K562 (cell line): ENCODE measurements at regions not wholly inside any gene's neighbourhood (a gene's known extent, or its start where the extent isn't known, plus 50 kb on each side); places are given as distances from the start of the nearest gene placed in this dataset.

Experiments
- ATAC-seq: fragments of 200-7000 bp; cut with Tn5 transposase; 3 replicates; pipeline ENCODE4 v1.9.1; 2020; ENCODE audit warnings: moderate library complexity
- BruUV-seq: library from RNA; stranded (reverse); fragments of 400-500 nt; replicated peaks from 2 replicates; lab custom pipeline; 2021; lab: Mats Ljungman, UMichigan
- CTCF ChIA-PET: fragments of 300-600 bp; formaldehyde crosslinking; extraction: SDS; loops from one replicate; lab custom pipeline; 2021; ENCODE audit warnings: low intra/inter-chr PET ratio; lab: Yijun Ruan, JAX
- POLR2A ChIA-PET: fragments of 300-600, 350-650 bp; sonication (Branson Sonifier 250); formaldehyde crosslinking; extraction: SDS; loops from one replicate; lab custom pipeline; 2021; ENCODE audit warnings: antibody characterized with exemption, inconsistent platforms; lab: Yijun Ruan, JAX
- DNase-seq, 4 experiments: peaks; one replicate each; pipeline versions ENCODE4 v3.0.0 to v3.0.0-alpha.2; 2011 to 2018; ENCODE audit warnings: low spot score in 3 of 4, mixed read lengths in 3 of 4; ENCODE audit errors: extremely low read depth in 1 of 4
- FAIRE-seq: peaks from 2 replicates; lab custom pipeline; 2011; peaks lifted over from hg19 to GRCh38; lab: Jason Lieb, UNC
- H2AFZ ChIP-seq: 2 replicates; pipeline ENCODE4 v1.6.0; 2011; ENCODE audit warnings: low read depth, low read length, control low read depth, inconsistent platforms
- H3K27ac ChIP-seq: fragments of 200-600 bp; 3 replicates; pipeline ENCODE4 v1.8.0; 2011; ENCODE audit warnings: low read depth, mild to moderate bottlenecking, control low read depth, inconsistent platforms, low read length, moderate library complexity, mixed read lengths; ENCODE audit errors: extremely low read depth
- H3K27me3 ChIP-seq, 2 experiments: fragments of 300-600 bp in 1 of 2; 2 replicates in 1 of 2; 3 replicates in 1 of 2; pipeline versions ENCODE4 v1.6.0 to v1.8.0; 2011; ENCODE audit warnings: inconsistent platforms in 2 of 2, low read length in 2 of 2, mild to moderate bottlenecking in 1 of 2, mixed read lengths in 1 of 2, moderate library complexity in 1 of 2; ENCODE audit not compliant: control insufficient read depth in 2 of 2, insufficient read depth in 2 of 2
- H3K36me3 ChIP-seq: fragments of 300-600 bp; 3 replicates; pipeline ENCODE4 v1.8.0; 2011; ENCODE audit warnings: mild to moderate bottlenecking, low read length, inconsistent platforms; ENCODE audit not compliant: control insufficient read depth, insufficient read depth
- H3K4me1 ChIP-seq, 2 experiments: fragments of 200-600 bp in 1 of 2; replicated peaks in 1 of 2; 2 replicates in 1 of 2; 3 replicates in 1 of 2; pipeline versions ENCODE4 v1.5.1 to v1.8.0; 2011; ENCODE audit warnings: inconsistent platforms in 2 of 2, low read length in 2 of 2, mild to moderate bottlenecking in 1 of 2, mixed read lengths in 1 of 2, moderate library complexity in 1 of 2; ENCODE audit not compliant: control insufficient read depth in 2 of 2, insufficient read depth in 2 of 2
- H3K4me2 ChIP-seq: 2 replicates; pipeline ENCODE4 v1.6.1; 2011; ENCODE audit warnings: low read length, control low read depth, inconsistent platforms, mixed read lengths; ENCODE audit not compliant: insufficient read depth
- H3K4me3 ChIP-seq: fragments of 200-600 bp; sonication (generic), shearing (Covaris generic); 2 replicates; pipeline ENCODE4 v1.5.1; 2016; ENCODE audit warnings: control low read depth, inconsistent platforms
- H3K79me2 ChIP-seq: fragments of 200-600 bp; 3 replicates; pipeline ENCODE4 v1.8.0; 2011; ENCODE audit warnings: low read length, inconsistent platforms; ENCODE audit not compliant: control insufficient read depth, insufficient read depth
- H3K9ac ChIP-seq, 2 experiments: 2 replicates each; pipeline versions ENCODE4 v1.6.0 to v1.6.1; 2011; ENCODE audit warnings: low read depth in 2 of 2, low read length in 2 of 2, control low read depth in 1 of 2, inconsistent platforms in 1 of 2, mild to moderate bottlenecking in 1 of 2, mixed read lengths in 1 of 2; ENCODE audit not compliant: insufficient read depth in 1 of 2
- H3K9me1 ChIP-seq: one replicate; pipeline ENCODE4 v1.6.0; 2011; ENCODE audit warnings: inconsistent platforms, mild to moderate bottlenecking, low read length, moderate library complexity; ENCODE audit not compliant: control insufficient read depth, insufficient read depth
- H3K9me3 ChIP-seq: replicated peaks from 2 replicates; pipeline ENCODE4 v1.5.1; 2011; ENCODE audit warnings: low read depth, low read length, inconsistent platforms; ENCODE audit not compliant: control insufficient read depth, insufficient read depth
- H4K20me1 ChIP-seq: replicated peaks from 2 replicates; pipeline ENCODE4 v1.6.1; 2011; ENCODE audit warnings: low read length, inconsistent platforms, mixed read lengths; ENCODE audit not compliant: control insufficient read depth, insufficient read depth
- CBX1 ChIP-seq: sonication (generic); IDR thresholded peaks from 2 replicates; pipeline ENCODE4 v1.6.1; 2016; ENCODE audit warnings: antibody characterized with exemption, low read depth, mild to moderate bottlenecking
- ESRRB ChIP-seq: fragments of 250-450 bp; sonication (Bioruptor Pico); IDR thresholded peaks from 2 replicates; pipeline ENCODE4 v1.5.0; 2020; ENCODE audit warnings: mild to moderate bottlenecking, moderate library complexity, borderline replicate concordance
- SMAD3 ChIP-seq: fragments of 450-650 bp; formaldehyde crosslinking; conservative IDR thresholded peaks from 2 replicates; pipeline ENCODE4 v1.4.0; 2020; ENCODE audit warnings: mild to moderate bottlenecking
- WGBS: fragments of 100-300 bp; shearing (Covaris generic); methylation state at CpG from one replicate; pipeline ENCODE4 v1.1.6; 2016; ENCODE audit warnings: low coverage, mixed read lengths; ENCODE audit not compliant: insufficient coverage; ENCODE audit errors: missing lambda C conversion rate; 5-methylcytosine and 5-hydroxymethylcytosine counted together
- in situ Hi-C: fragments of 300-500 bp; cut with MboI; formaldehyde crosslinking; loops from 4 replicates; pipeline ENCODE4 v1.15.0; 2018; ENCODE audit warnings: inconsistent platforms, mixed read lengths
- intact Hi-C: fragments of 100-400 bp; cut with micrococcal nuclease; formaldehyde crosslinking; loops from 2 replicates; pipeline ENCODE4 v1.14.2; 2022

- ChIA-PET CTCF (no interaction called here), POLR2A (interaction anchor here (1.4 kb wide), 1 partner anchor 10 kb away, joined by 4 read pairs; no protein-coding TSS in a partner anchor)
- no peaks in the 10 kb centered on the region for H4K20me1 ChIP-seq
- TF ChIP-seq CBX1 (no peak), ESRRB (CRISPR knock-in tag) (no peak)
- DNase-seq (no peak), ATAC-seq (no peak), FAIRE-seq (no peak)
- H3K9me1 ChIP-seq = no peaks in the 10 kb centered on the region
- H3K4me3 ChIP-seq = no peak overlapping the region
- WGBS = 0% methylated on average over 1 of the region's 1 CpG
- in situ Hi-C loops = no loop called here
- BruUV-seq = no TSS peak
- intact Hi-C loops = no loop called here
- no peak overlapping the region for H2AFZ ChIP-seq
- no peaks in the 10 kb centered on the region for H3K9me3 ChIP-seq
- H3K27ac ChIP-seq = no peak overlapping the region
- no peak overlapping the region for H3K9ac ChIP-seq
- H3K79me2 ChIP-seq = no peaks in the 10 kb centered on the region
- H3K27me3 ChIP-seq = no peaks in the 10 kb centered on the region
- H3K4me2 ChIP-seq = no peak overlapping the region
- H3K36me3 ChIP-seq = no peaks in the 10 kb centered on the region
- H3K4me1 ChIP-seq = no peaks in the 10 kb centered on the region
Measured at GRCh38 chr7:121610243-121610642, 214.1 kb upstream of the FAM3C start.

DNA sequence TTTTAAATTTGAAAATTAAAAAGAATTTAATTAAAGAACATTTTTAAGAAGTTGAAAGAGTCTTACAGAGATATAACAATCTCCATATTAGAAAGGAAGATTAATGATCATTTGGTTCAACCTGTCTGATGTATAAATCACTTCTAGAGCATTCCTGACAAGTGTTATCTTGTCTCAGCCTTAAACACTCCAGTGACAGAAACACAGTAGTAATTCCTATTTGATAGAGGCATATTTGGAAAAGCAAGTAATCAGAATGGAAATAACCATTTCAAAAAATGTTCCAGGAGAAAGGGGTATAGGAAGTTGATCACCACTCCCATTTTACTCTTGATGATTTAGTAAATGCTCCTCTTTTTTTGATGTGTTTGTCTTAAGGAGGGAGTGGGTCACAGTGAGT, 213.1 kb upstream of the FAM3C start:
- in situ Hi-C loops = no loop called here
- Histone ChIP-seq H3K9ac (no peak overlapping the region), H3K4me1 (no peaks in the 10 kb centered on the region), H3K9me3 (no peaks in the 10 kb centered on the region), H3K27ac (no peak overlapping the region), H3K4me3 (no peak overlapping the region), H3K9me1 (no peaks in the 10 kb centered on the region), H2AFZ (no peak overlapping the region), H4K20me1 (no peaks in the 10 kb centered on the region), H3K27me3 (no peaks in the 10 kb centered on the region), H3K79me2 (no peaks in the 10 kb centered on the region), H3K36me3 (no peaks in the 10 kb centered on the region), H3K4me2 (no peak overlapping the region)
- ChIA-PET POLR2A (interaction anchor here (1.4 kb wide), 1 partner anchor 12 kb away, joined by 4 read pairs; no protein-coding TSS in a partner anchor), CTCF (no interaction called here)
- ATAC-seq (no peak), FAIRE-seq (no peak), DNase-seq (no peak)
- TF ChIP-seq SMAD3 (CRISPR knock-in tag) = no peak
- no TSS peak for BruUV-seq
- intact Hi-C loops = no loop called here
